ENCODE measurements at regions not wholly inside any gene's neighbourhood (a gene's known extent, or its start where the extent isn't known, plus 50 kb on each side); places are given as distances from the start of the nearest gene placed in this dataset.

DNA sequence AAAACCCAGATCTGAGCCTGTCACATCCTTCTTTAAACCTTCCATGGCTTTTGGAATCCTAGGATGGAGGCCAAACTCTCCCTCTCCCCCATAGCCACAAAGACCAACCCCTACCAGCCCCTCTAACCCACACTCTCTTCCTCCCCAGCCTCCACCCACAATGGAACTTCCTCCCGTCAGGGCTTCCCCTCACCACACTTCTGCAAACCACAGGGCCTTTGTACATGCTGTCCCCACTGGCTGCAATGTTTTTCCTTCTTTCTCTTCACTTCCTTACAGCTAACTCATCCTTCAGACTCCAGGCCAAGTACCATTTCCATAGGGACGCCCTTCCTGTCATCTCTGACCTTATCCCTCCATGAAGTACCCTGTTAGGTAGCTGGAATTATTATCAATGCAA lies 393.5 kb downstream of the MN1 start:
- H3K27me3 ChIP-seq (ENCODE audit: low read depth), result peaks cover 62% of the 10 kb centered on the region
- no peaks in the 10 kb centered on the region for H3K36me3 ChIP-seq
- TF ChIP-seq, protein P1, sequence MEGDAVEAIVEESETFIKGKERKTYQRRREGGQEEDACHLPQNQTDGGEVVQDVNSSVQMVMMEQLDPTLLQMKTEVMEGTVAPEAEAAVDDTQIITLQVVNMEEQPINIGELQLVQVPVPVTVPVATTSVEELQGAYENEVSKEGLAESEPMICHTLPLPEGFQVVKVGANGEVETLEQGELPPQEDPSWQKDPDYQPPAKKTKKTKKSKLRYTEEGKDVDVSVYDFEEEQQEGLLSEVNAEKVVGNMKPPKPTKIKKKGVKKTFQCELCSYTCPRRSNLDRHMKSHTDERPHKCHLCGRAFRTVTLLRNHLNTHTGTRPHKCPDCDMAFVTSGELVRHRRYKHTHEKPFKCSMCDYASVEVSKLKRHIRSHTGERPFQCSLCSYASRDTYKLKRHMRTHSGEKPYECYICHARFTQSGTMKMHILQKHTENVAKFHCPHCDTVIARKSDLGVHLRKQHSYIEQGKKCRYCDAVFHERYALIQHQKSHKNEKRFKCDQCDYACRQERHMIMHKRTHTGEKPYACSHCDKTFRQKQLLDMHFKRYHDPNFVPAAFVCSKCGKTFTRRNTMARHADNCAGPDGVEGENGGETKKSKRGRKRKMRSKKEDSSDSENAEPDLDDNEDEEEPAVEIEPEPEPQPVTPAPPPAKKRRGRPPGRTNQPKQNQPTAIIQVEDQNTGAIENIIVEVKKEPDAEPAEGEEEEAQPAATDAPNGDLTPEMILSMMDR (IDR thresholded peaks at IDR 0.05; ENCODE audit: borderline replicate concordance), result no peak
- H3K9me3 ChIP-seq (replicated peaks), result peaks cover 4% of the 10 kb centered on the region
- H3K27ac ChIP-seq (replicated peaks), result no peak overlapping the region
- H3K4me3 ChIP-seq, result no peak overlapping the region
- DNase-seq, result no peak
- intact Hi-C loops (cut with micrococcal nuclease), result loop anchor here (5.0 kb wide), 1 partner anchor 399 kb away; no protein-coding TSS in a partner anchor
- no peaks in the 10 kb centered on the region for H3K4me1 ChIP-seq

GRCh38 chr22:27409299-27409698 lies 392.3 kb downstream of the MN1 start:
- intact Hi-C loops (cut with micrococcal nuclease), result loop anchor here (5.0 kb wide), 1 partner anchor 398 kb away; no protein-coding TSS in a partner anchor
- Histone ChIP-seq H3K9me3 (replicated peaks) (no peaks in the 10 kb centered on the region), H3K4me1 (no peaks in the 10 kb centered on the region), H3K27me3 (ENCODE audit: low read depth) (peaks cover 74% of the 10 kb centered on the region), H3K27ac (replicated peaks) (no peak overlapping the region), H3K4me3 (no peak overlapping the region), H3K36me3 (no peaks in the 10 kb centered on the region)
- no peak for DNase-seq
- TF ChIP-seq, protein P1 (IDR thresholded peaks at IDR 0.05; ENCODE audit: borderline replicate concordance), result no peak

DNA sequence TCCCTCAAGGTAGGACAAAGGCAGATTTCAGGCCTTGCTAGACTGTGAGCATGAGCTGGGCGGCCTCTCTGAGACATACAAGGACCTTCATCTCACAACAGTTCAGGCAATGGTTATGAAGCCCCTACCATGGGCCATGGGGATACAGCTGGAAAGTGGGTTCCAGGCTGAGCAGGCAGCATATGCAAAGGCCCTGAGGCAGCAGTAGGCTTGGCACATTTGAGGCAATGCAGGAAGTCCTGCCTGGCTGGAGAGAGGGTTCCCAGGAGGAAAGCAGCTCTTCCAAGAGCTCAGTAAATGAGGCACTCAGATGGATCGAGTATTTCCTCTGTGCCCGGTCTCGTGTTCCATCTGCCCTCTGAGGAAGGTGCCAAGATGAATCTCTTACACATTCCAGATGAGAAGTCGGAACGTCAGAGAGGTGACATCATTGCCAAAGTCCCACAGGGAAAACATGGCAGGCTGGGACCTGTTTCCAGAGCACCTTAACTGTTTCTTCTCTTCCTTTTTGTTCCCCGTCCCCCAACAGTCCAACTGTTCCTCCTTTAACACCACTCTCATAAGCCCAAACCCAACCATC lies 388.6 kb downstream of the MN1 start:
- intact Hi-C loops (cut with micrococcal nuclease), result no loop called here
- H3K36me3 ChIP-seq, result no peaks in the 10 kb centered on the region
- no peak overlapping the region for H3K27ac ChIP-seq (replicated peaks)
- H3K4me1 ChIP-seq, result peaks cover 4% of the 10 kb centered on the region
- no peak overlapping the region for H3K4me3 ChIP-seq
- H3K9me3 ChIP-seq (replicated peaks), result no peaks in the 10 kb centered on the region
- no peak for DNase-seq
- H3K27me3 ChIP-seq (ENCODE audit: low read depth), result peaks cover 90% of the 10 kb centered on the region
- TF ChIP-seq, protein P1 (IDR thresholded peaks at IDR 0.05; ENCODE audit: borderline replicate concordance), result no peak

DNA sequence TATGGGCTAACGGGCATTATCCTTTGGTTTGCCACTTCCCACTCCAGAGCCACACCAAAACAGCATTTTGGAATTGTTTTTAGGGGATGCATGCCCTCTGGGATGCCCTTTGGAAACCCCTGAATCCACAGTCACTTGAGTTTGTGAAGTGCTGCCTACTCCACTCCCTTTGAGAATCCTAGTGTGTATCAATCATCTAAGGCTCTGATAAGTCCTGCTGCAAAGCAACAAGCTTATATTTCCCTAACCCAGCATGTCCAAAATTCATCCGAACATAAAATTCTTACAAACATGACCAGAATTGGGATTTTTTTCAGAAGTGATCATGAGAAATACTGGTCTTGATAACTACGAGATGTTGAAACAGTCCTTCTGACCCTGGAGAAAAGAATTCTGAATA lies 387.9 kb downstream of the MN1 start:
- H3K4me1 ChIP-seq, result peaks cover 4% of the 10 kb centered on the region
- H3K36me3 ChIP-seq, result no peaks in the 10 kb centered on the region
- H3K4me3 ChIP-seq, result no peak overlapping the region
- intact Hi-C loops (cut with micrococcal nuclease), result no loop called here
- no peaks in the 10 kb centered on the region for H3K9me3 ChIP-seq (replicated peaks)
- TF ChIP-seq, protein P1 (IDR thresholded peaks at IDR 0.05; ENCODE audit: borderline replicate concordance), result no peak
- H3K27me3 ChIP-seq (ENCODE audit: low read depth), result peaks cover 85% of the 10 kb centered on the region
- no peak overlapping the region for H3K27ac ChIP-seq (replicated peaks)
- no peak for DNase-seq

GRCh38 chr22:27416511-27417420 lies 384.8 kb downstream of the MN1 start:
- Histone ChIP-seq H3K4me3 (no peak overlapping the region), H3K27ac (replicated peaks) (no peak overlapping the region), H3K4me1 (peaks cover 23% of the 10 kb centered on the region), H3K36me3 (no peaks in the 10 kb centered on the region), H3K9me3 (replicated peaks) (no peaks in the 10 kb centered on the region), H3K27me3 (ENCODE audit: low read depth) (peaks cover 64% of the 10 kb centered on the region)
- DNase-seq, result no peak
- TF ChIP-seq, protein P1 (IDR thresholded peaks at IDR 0.05; ENCODE audit: borderline replicate concordance), result no peak
- intact Hi-C loops (cut with micrococcal nuclease), result no loop called here

Data from left ventricle myocardium inferior (tissue), 1 donor.